HG02870 (cell line): ENCODE measurements at regions not wholly inside any gene's neighbourhood (a gene's known extent, or its start where the extent isn't known, plus 50 kb on each side); places are given as distances from the start of the nearest gene placed in this dataset.
"Not testable (repeated sequence)": the region's sequence is repeated elsewhere in the genome, so short reads cannot be mapped to it uniquely, and the experiment has no call there.

Experiments
- ATAC-seq: cut with Tn5 transposase; IDR thresholded peaks from one replicate; pipeline ENCODE4 v1.9.1; 2021; ENCODE audit warnings: mild to moderate bottlenecking, moderate library complexity; ENCODE audit not compliant: unreplicated experiment

- ATAC-seq: not testable (repeated sequence)
Measured at GRCh38 chr16:51516960-51517359, 365.9 kb upstream of the SALL1 start.

- ATAC-seq: no peak
Measured at GRCh38 chr16:51510416-51510815, 359.3 kb upstream of the SALL1 start.

DNA sequence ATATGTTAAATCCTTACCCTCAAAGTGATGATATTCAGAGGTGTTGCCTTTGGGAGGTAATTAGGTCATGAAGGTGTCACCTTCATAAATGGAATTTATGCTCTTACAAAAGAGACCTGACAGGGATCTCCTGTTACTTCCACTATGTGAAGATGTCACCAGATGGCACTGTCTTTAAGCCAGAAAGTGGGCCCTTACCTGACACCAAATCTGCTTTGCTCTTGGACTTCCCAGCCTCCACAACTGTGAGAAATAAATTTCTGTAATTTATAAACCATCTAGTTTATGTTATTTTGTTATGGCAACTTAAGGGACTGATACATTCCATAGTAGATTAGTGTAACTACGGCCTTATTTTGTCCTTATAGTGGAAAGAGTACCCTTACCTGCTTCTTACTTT, 358.3 kb upstream of the SALL1 start:
- no peak for ATAC-seq

DNA sequence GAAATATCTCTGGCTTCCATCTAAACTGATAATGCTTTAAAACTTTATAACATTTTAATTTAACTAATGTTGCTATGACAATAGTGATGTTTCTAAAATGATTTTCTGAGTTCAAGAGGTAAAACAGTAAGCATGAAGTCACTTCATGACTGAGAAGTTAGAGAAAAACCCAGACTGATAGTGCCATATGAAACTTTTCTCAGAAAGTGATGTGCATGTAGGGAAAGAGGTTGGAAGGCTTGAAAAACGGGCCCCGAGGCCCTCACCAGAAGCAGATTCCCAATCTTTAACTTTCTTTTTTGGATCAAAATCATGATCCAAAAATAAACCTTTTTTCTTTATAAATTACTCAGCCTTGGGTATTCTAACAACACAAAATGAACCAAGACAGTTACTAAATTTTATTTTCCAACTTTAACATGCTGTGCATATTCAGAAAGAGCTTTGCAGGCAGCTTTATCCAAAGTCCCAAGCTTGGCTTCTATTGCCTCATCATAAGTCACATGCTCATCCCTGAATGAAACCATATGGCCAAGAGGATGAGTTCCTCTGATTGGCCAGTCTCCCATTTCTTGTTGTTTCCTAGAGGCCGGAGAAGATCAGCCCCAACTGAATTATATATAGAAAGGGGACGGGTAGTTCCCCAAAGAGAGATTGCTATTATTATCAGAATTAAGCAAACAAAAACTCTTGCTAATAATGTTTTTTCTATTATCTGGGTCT, 357.6 kb upstream of the SALL1 start:
- ATAC-seq: no peak

GRCh38 chr16:51507286-51507685, 356.2 kb upstream of the SALL1 start:
- ATAC-seq: no peak

- ATAC-seq: no peak
Measured at GRCh38 chr16:51500306-51500705, 349.2 kb upstream of the SALL1 start.

- no peak for ATAC-seq
Measured at GRCh38 chr16:51497541-51498211, 346.6 kb upstream of the SALL1 start.

GRCh38 chr16:51490866-51491265, 339.8 kb upstream of the SALL1 start:
- ATAC-seq: no peak

DNA sequence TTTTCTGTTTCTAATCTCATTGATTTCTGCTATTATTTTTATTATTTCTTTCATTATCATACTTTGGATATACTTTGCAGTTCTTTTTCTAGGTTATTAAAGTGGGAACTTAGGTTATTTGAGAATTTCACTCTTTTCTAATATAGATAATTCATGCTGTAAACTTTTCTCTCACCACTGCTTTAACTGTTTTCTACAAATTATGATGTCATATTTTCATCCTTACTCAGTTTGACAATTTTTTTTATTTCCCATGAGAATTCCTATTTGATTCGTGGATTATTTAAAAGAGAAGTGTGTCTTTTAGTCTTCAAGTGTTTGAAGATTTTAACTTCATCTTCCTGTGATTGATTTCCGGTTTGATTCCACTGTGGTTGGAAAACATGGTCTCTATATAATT, 336.8 kb upstream of the SALL1 start:
- ATAC-seq: no peak

DNA sequence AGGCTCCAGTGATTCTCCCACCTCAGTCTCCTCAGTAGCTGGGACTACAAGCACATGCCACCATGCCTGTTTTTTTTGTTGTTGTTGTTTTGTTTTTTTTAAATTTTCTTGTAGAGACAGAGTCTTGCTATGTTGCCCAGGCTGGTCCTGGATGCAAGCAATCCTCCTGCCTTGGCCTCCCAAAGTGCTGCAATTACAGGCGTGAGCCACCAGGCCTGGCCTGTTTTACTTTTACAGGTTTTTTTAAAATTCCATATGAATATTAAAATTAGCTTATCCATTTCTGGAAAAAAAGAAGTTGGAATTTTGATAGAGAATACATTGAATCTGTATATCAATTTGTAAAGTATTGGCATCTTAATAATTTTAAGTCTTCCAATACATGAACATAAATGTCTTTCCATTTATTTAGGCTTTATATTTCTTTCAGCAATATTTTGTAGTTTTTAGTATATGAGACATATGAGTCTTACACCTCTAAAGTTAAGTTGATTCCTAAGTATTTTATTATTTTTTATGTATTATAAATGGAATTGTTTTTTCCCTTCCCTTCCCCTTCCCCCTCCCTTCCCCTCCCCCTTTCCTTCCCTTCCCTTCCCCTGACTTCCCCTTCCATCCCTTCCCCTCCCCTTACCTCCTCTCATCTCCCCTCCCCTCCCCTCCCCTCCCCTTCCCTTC, 323.5 kb upstream of the SALL1 start:
- ATAC-seq: no peak

DNA sequence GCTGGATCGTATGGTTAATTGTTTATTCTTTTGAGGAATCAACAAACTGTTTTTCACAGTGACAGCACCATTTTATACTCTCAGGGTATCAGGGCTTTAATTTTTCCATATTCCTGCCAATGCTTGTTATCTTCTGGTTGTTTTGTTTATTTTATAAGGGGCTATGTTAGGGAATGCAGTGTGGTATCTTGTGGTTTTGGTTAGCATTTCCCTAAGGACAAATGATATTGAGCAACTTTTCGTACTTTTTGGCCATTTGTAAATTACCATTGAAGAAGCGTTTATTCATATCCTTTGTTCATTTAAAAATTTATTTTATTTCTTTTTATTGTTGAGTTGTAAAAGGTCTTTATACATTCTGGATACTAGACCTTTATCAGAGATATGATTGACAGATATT, 322.0 kb upstream of the SALL1 start:
- ATAC-seq: no peak

DNA sequence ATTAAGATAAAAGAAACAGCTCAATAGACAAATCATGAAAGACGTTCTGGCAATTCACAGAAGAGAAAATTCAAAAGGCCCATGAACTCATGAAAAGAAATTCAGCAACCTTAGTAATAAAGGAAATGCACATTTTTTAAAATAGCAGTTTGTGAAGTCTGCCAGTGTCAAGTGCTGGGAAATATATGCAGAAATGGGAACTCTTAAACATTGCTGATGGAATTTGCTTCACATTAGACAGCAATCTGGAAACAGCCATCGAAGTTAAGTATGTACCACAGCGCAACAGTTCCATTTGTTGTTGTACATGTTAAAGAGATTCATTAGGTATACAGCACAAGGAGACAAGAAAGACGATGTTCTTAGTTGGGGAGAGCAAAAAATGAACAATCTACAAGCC, 319.4 kb upstream of the SALL1 start:
- ATAC-seq: no peak

DNA sequence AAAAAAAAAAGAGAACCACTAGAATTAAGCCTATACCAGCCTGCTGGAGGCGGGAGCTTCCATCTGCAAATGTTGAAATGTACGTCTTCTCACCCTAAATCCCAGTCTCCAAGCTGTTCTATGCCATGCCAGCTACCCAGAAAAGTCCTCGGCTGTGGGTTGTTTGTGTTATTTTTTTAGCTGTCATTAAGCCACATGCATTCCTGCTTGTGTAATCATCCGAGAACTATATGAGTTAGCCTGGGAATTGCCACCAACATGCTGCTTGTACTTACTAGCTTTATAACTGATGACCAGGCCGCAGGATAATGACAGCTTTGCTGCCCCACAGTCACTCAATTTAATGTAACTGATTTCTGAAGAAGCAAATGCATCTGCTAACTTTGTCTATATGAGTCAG, 313.9 kb upstream of the SALL1 start:
- no peak for ATAC-seq

DNA sequence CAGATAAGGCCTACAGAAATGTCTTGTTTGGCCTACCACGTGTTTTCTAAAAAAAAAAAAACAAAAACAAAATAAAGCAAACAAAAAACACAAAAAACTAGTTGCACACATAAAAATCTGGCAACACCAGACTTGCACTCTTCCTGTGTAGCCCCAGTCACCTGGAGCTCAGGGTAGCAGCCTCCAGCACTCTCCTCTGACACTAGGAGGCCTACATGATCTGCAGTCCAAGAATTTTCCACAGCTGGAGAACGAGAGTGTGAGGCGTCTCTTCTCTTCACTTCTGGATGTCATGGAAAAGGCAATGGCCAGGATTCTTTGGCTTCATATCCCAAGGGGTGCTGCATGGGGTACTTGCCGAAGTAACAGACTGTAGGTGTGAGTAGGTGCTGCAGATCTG, 310.2 kb upstream of the SALL1 start:
- no peak for ATAC-seq

DNA sequence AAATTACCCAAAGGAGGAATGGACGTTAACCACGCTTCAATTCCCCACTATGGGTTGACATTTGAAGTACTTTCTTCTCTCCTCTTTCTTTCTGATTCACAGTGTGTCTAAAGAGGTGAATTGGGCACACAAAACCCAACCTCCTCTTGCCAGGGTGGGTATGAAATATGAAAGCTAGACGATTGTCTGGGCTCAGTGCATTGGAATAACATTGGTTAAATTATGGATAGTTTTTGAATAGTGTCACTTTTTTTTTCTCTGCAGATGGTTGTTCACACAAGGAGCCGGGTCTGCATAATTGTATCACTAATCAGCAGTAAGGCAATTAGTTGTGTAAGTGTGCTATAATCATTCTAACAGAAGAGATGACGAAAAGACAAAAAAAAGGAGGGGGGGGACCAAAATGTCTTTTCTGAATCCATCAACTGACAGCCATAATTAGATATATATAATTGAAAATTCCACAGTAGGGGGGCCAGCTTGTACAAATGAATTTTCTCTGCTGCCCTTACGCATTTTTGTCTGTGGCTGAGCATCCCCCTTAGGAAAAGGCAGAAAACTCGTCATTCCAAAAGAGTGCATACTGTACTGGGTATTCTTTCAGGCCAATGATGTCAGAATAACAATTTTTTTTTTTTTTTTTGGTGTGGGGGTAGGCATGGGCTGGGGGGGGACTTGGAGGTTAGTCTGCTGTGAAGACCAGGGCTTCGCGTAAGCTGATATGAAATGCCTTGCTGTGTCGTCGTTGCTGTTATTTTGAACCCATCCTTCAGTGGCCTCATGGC, 307.5 kb upstream of the SALL1 start:
- no peak for ATAC-seq

DNA sequence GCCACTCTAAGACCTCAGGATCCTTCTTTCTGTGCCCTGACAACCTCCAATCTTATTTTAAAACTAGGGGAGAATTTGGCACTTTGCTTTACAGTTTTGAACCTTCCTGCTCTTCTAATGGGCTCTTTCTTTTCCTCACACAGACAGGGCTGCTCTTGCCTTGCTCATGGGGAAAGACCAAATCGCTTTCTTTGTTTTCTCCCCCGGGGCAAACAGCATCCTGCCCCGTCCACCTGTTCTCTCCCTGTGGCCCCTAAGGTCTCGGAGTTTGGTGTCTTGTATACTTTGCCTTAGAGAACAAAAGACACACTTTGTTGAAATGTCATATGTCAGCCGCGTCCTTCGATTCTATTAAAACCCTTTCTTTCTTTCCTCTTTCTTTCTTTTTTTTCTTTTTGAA, 306.7 kb upstream of the SALL1 start:
- ATAC-seq: no peak

GRCh38 chr16:51455398-51455797, 304.3 kb upstream of the SALL1 start:
- ATAC-seq: no peak

DNA sequence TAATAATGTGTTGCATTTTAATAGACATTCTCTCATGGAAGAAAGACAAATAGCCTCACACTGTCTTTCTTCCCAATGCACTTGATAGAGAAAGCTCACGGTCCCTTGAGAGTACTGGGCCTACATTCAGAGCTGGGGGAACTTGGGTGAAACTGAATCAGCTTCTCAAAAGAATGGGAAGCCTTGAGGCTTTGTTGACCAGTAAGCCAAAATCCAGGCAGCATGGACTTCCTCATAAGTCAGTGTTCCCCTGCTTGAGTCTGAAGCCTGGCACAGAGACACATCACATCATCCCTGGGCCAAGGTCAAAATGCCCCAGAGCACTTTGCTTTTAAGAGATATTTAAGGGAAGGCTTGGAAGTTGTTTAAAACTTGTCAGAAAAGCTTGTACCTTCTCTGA, 302.2 kb upstream of the SALL1 start:
- ATAC-seq: no peak

- ATAC-seq: no peak
Measured at GRCh38 chr16:51450909-51451308, 299.8 kb upstream of the SALL1 start.

GRCh38 chr16:51450376-51450775, 299.3 kb upstream of the SALL1 start:
- ATAC-seq: no peak

DNA sequence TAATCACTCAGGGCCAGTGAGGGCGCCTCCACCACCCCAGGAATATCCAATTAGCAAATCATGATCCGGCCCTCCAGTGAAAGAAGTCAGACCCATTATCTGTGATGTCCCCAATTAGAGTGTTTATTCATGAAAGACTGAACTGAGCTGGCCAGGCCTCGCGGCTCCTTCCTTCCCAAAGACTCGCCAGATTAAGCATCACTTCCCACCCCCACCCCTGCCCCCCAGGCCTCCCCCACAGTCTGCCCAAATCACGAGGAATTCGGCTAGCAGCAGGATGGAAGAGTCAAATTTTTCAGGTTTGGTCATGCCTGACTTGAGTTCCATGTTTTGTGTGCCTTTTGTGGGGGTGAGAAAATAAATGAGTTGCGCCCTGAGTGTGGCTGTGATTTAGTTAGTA, 298.4 kb upstream of the SALL1 start:
- no peak for ATAC-seq
